GM13976 (cell line): ENCODE measurements at regions not wholly inside any gene's neighbourhood (a gene's known extent, or its start where the extent isn't known, plus 50 kb on each side); places are given as distances from the start of the nearest gene placed in this dataset.

Experiments
- DNase-seq: peaks from one replicate; pipeline ENCODE4 v3.0.0; 2012; ENCODE audit warnings: low spot score
- CTCF ChIP-seq: IDR thresholded peaks from 2 replicates; pipeline ENCODE4 v1.5.1; 2012; ENCODE audit warnings: borderline replicate concordance, mild to moderate bottlenecking; ENCODE audit not compliant: insufficient read depth; ENCODE audit errors: extremely low read depth, missing control alignments, control extremely low read depth
- in situ Hi-C: fragments of 300-500 bp; cut with MboI; formaldehyde crosslinking; loops from one replicate; pipeline ENCODE4 v1.12.0; 2022; ENCODE audit warnings: low sequenced_read_pairs, mixed read lengths, inconsistent platforms; ENCODE audit not compliant: unreplicated experiment

GRCh38 chr16:49148410-49148809 lies 133.2 kb downstream of the CBLN1 start:
- no peak for TF ChIP-seq CTCF
- in situ Hi-C loops = no loop called here
- DNase-seq = no peak

GRCh38 chr16:49140618-49141017 lies 141.0 kb downstream of the CBLN1 start:
- TF ChIP-seq CTCF = no peak
- DNase-seq = no peak
- in situ Hi-C loops = no loop called here

GRCh38 chr16:49130397-49130796 lies 151.2 kb downstream of the CBLN1 start:
- in situ Hi-C loops = no loop called here
- no peak for TF ChIP-seq CTCF
- DNase-seq = no peak

- in situ Hi-C loops = no loop called here
- DNase-seq = no peak
- TF ChIP-seq CTCF = no peak
These were observed 151.7 kb downstream of the CBLN1 start for GRCh38 chr16:49129935-49130334.

GRCh38 chr16:49128740-49129139 lies 152.9 kb downstream of the CBLN1 start:
- in situ Hi-C loops = no loop called here
- TF ChIP-seq CTCF = no peak
- no peak for DNase-seq

- DNase-seq = no peak
These were observed 154.5 kb downstream of the CBLN1 start for GRCh38 chr16:49127103-49127502.

More at GRCh38 chr16:49127103-49127502, 154.5 kb downstream of the CBLN1 start:
- in situ Hi-C loops = no loop called here
- TF ChIP-seq CTCF = no peak
